ENCODE measurements at regions not wholly inside any gene's neighbourhood (a gene's known extent, or its start where the extent isn't known, plus 50 kb on each side); places are given as distances from the start of the nearest gene placed in this dataset.

- TF ChIP-seq CTCF (IDR thresholded peaks at IDR 0.05; ENCODE audit: borderline replicate concordance, extremely low read depth, low read length, poor library complexity, severe bottlenecking), result no peak
- TF ChIP-seq EZH2 (IDR thresholded peaks at IDR 0.05; ENCODE audit: borderline replicate concordance, low read depth, low read length, severe bottlenecking), result no peak
These were observed 135.1 kb upstream of the IRX2 start for GRCh38 chr5:2886531-2886930.

Data from DND-41 (cell line).